Neural progenitor cell (in vitro differentiated cells): ENCODE measurements at regions not wholly inside any gene's neighbourhood (a gene's known extent, or its start where the extent isn't known, plus 50 kb on each side); places are given as distances from the start of the nearest gene placed in this dataset.

Source experiments
- DNase-seq: peaks from one replicate; pipeline ENCODE4 v3.0.0-alpha.2; 2016; ENCODE audit warnings: low spot score
- H2AFZ ChIP-seq: fragments of 200-600 bp; sonication (generic); replicated peaks from 2 replicates; pipeline ENCODE4 v1.6.1; 2016; ENCODE audit warnings: antibody characterized with exemption
- H3F3A ChIP-seq: fragments of 200-600 bp; sonication (generic); 2 replicates; pipeline ENCODE4 v1.6.1; 2016; ENCODE audit warnings: antibody characterized with exemption, low read depth
- H3K27ac ChIP-seq: fragments of 200-600 bp; sonication (generic); 2 replicates; pipeline ENCODE4 v1.5.1; 2016; ENCODE audit warnings: mild to moderate bottlenecking
- H3K27me3 ChIP-seq: fragments of 200-600 bp; sonication (generic); 2 replicates; pipeline ENCODE4 v1.6.1; 2016; ENCODE audit warnings: mild to moderate bottlenecking, moderate library complexity
- H3K36me3 ChIP-seq: fragments of 200-600 bp; sonication (generic); 2 replicates; pipeline ENCODE4 v1.5.1; 2016
- H3K4me1 ChIP-seq: fragments of 200-600 bp; sonication (generic); 2 replicates; pipeline ENCODE4 v1.6.1; 2016; ENCODE audit warnings: mixed run types
- H3K4me2 ChIP-seq: fragments of 200-600 bp; sonication (generic); 2 replicates; pipeline ENCODE4 v1.6.1; 2016
- H3K4me3 ChIP-seq: fragments of 200-600 bp; sonication (generic); 2 replicates; pipeline ENCODE4 v1.5.1; 2016
- H3K79me2 ChIP-seq: fragments of 200-600 bp; sonication (generic); 2 replicates; pipeline ENCODE4 v1.6.1; 2016; ENCODE audit warnings: low read depth
- H3K9ac ChIP-seq: fragments of 200-600 bp; sonication (generic); 2 replicates; pipeline ENCODE4 v1.6.1; 2016
- H3K9me3 ChIP-seq: fragments of 200-600 bp; sonication (generic); 2 replicates; pipeline ENCODE4 v1.5.1; 2016; ENCODE audit warnings: low read depth
- H4K20me1 ChIP-seq: fragments of 200-600 bp; sonication (generic); 2 replicates; pipeline ENCODE4 v1.6.1; 2016; ENCODE audit warnings: low read depth
- H3K27ac Mint-ChIP-seq: 3 replicates; pipeline ENCODE4 v1.8.0; 2021; ENCODE audit warnings: mixed read lengths
- H3K27me3 Mint-ChIP-seq: 2 replicates; pipeline ENCODE4 v1.8.0; 2022; ENCODE audit warnings: low read depth, mild to moderate bottlenecking, inconsistent platforms, moderate library complexity, mixed read lengths; ENCODE audit not compliant: insufficient read depth
- H3K36me3 Mint-ChIP-seq: 3 replicates; pipeline ENCODE4 v1.8.0; 2021; ENCODE audit warnings: mixed read lengths
- H3K4me1 Mint-ChIP-seq: 3 replicates; pipeline ENCODE4 v1.8.0; 2021; ENCODE audit warnings: mixed read lengths
- H3K4me3 Mint-ChIP-seq: 3 replicates; pipeline ENCODE4 v1.8.0; 2021; ENCODE audit warnings: mild to moderate bottlenecking, moderate library complexity, mixed read lengths
- H3K9me3 Mint-ChIP-seq: 3 replicates; pipeline ENCODE4 v1.8.0; 2020; ENCODE audit warnings: mixed read lengths
- CTCF ChIP-seq: fragments of 200-600 bp; sonication (generic); IDR thresholded peaks from 2 replicates; pipeline ENCODE4 v1.5.1; 2017; ENCODE audit warnings: antibody characterized with exemption, mild to moderate bottlenecking
- EZH2 ChIP-seq: fragments of 200-600 bp; sonication (generic); IDR thresholded peaks from 2 replicates; pipeline ENCODE4 v1.6.1; 2017; ENCODE audit warnings: antibody characterized with exemption, mild to moderate bottlenecking, moderate library complexity
- EZH2phosphoT487 ChIP-seq: fragments of 200-600 bp; sonication (generic); IDR thresholded peaks from 2 replicates; pipeline ENCODE4 v1.6.1; 2017; ENCODE audit warnings: antibody characterized with exemption

- H4K20me1 ChIP-seq: no peaks in the 10 kb centered on the region
- Mint-ChIP-seq H3K27me3 (peaks cover 2% of the 10 kb centered on the region), H3K9me3 (peaks cover 6% of the 10 kb centered on the region), H3K4me3 (no peak overlapping the region), H3K4me1 (peaks cover 9% of the 10 kb centered on the region), H3K36me3 (no peaks in the 10 kb centered on the region), H3K27ac (no peak overlapping the region)
- H3K9ac ChIP-seq: no peak overlapping the region
- no peaks in the 10 kb centered on the region for H3K9me3 ChIP-seq
- H3K4me3 ChIP-seq: no peak overlapping the region
- TF ChIP-seq CTCF (no peak), EZH2phosphoT487 (no peak), EZH2 (no peak)
- H3K4me1 ChIP-seq: no peaks in the 10 kb centered on the region
- H3K79me2 ChIP-seq: no peaks in the 10 kb centered on the region
- H3F3A ChIP-seq: no peaks in the 10 kb centered on the region
- no peaks in the 10 kb centered on the region for H3K36me3 ChIP-seq
- no peaks in the 10 kb centered on the region for H3K27me3 ChIP-seq
- H2AFZ ChIP-seq: no peak overlapping the region
- H3K27ac ChIP-seq: no peak overlapping the region
- H3K4me2 ChIP-seq: no peak overlapping the region
- no peak for DNase-seq
Measured at GRCh38 chr4:100797356-100797755, 279.5 kb upstream of the EMCN start.

GRCh38 chr4:100796332-100796731 lies 278.5 kb upstream of the EMCN start:
- Mint-ChIP-seq H3K27ac (no peak overlapping the region), H3K4me3 (no peak overlapping the region), H3K9me3 (no peaks in the 10 kb centered on the region), H3K27me3 (peaks cover 2% of the 10 kb centered on the region), H3K36me3 (no peaks in the 10 kb centered on the region), H3K4me1 (peaks cover 9% of the 10 kb centered on the region)
- no peak overlapping the region for H3K4me2 ChIP-seq
- no peak overlapping the region for H2AFZ ChIP-seq
- H3K36me3 ChIP-seq: no peaks in the 10 kb centered on the region
- H3F3A ChIP-seq: no peaks in the 10 kb centered on the region
- H3K79me2 ChIP-seq: no peaks in the 10 kb centered on the region
- no peak for DNase-seq
- no peaks in the 10 kb centered on the region for H3K9me3 ChIP-seq
- no peaks in the 10 kb centered on the region for H4K20me1 ChIP-seq
- H3K4me3 ChIP-seq: no peak overlapping the region
- no peaks in the 10 kb centered on the region for H3K27me3 ChIP-seq
- H3K27ac ChIP-seq: no peak overlapping the region
- no peak overlapping the region for H3K9ac ChIP-seq
- TF ChIP-seq EZH2: no peak
- no peak for TF ChIP-seq CTCF
- no peak for TF ChIP-seq EZH2phosphoT487
- H3K4me1 ChIP-seq: peaks cover 1% of the 10 kb centered on the region

- Histone ChIP-seq H3F3A (no peaks in the 10 kb centered on the region), H2AFZ (no peak overlapping the region), H3K36me3 (no peaks in the 10 kb centered on the region), H3K4me2 (no peak overlapping the region), H3K9ac (no peak overlapping the region), H3K4me3 (no peak overlapping the region), H3K27ac (no peak overlapping the region), H3K4me1 (peaks cover 7% of the 10 kb centered on the region), H3K27me3 (no peaks in the 10 kb centered on the region), H3K9me3 (no peaks in the 10 kb centered on the region), H3K79me2 (no peaks in the 10 kb centered on the region), H4K20me1 (no peaks in the 10 kb centered on the region)
- H3K9me3 Mint-ChIP-seq: no peaks in the 10 kb centered on the region
- TF ChIP-seq EZH2phosphoT487: no peak
- no peak for TF ChIP-seq EZH2
- TF ChIP-seq CTCF: no peak
- no peaks in the 10 kb centered on the region for H3K36me3 Mint-ChIP-seq
- DNase-seq: no peak
- H3K27ac Mint-ChIP-seq: no peak overlapping the region
- peaks cover 2% of the 10 kb centered on the region for H3K27me3 Mint-ChIP-seq
- H3K4me3 Mint-ChIP-seq: no peak overlapping the region
- H3K4me1 Mint-ChIP-seq: peaks cover 17% of the 10 kb centered on the region
Measured at GRCh38 chr4:100795581-100795980, 277.8 kb upstream of the EMCN start.
